Activated CD4-positive, alpha-beta memory T cell treated with anti-CD3 and anti-CD28 coated beads for 36 hours (primary cell): ENCODE measurements at regions not wholly inside any gene's neighbourhood (a gene's known extent, or its start where the extent isn't known, plus 50 kb on each side); places are given as distances from the start of the nearest gene placed in this dataset.

Experiments
- CTCF ChIA-PET: fragments of 350-600 bp; sonication (Branson Sonifier 250); formaldehyde crosslinking; loops from one replicate; lab custom pipeline; 2021; ENCODE audit warnings: antibody characterized with exemption, inconsistent platforms; lab: Charles Lee
- POLR2A ChIA-PET: fragments of 350-600 bp; sonication (Branson Sonifier 250); formaldehyde crosslinking; loops from one replicate; lab custom pipeline; 2021; ENCODE audit warnings: antibody characterized with exemption; lab: Charles Lee
- DNase-seq: peaks from one replicate; pipeline ENCODE4 v3.0.0-alpha.2; 2020
- H3K27ac Mint-ChIP-seq: one replicate; pipeline ENCODE4 v1.8.0; 2021; ENCODE audit warnings: mixed read lengths
- H3K27me3 Mint-ChIP-seq: one replicate; pipeline ENCODE4 v1.8.0; 2021; ENCODE audit warnings: mixed read lengths
- H3K36me3 Mint-ChIP-seq: one replicate; pipeline ENCODE4 v1.8.0; 2021; ENCODE audit warnings: mixed read lengths
- H3K4me1 Mint-ChIP-seq: one replicate; pipeline ENCODE4 v1.8.0; 2021; ENCODE audit warnings: low read depth, mixed read lengths
- H3K4me3 Mint-ChIP-seq: one replicate; pipeline ENCODE4 v1.8.0; 2021; ENCODE audit warnings: mild to moderate bottlenecking, mixed read lengths
- H3K9me3 Mint-ChIP-seq: one replicate; pipeline ENCODE4 v1.8.0; 2021; ENCODE audit warnings: mixed read lengths
- intact Hi-C: fragments of 100-400 bp; cut with micrococcal nuclease; formaldehyde crosslinking; loops from one replicate; pipeline ENCODE4 v1.15.1; 2023

GRCh38 chr4:34644579-34645115, 1599.7 kb downstream of the ARAP2 start:
- H3K9me3 Mint-ChIP-seq, result peaks cover 32% of the 10 kb centered on the region
- H3K36me3 Mint-ChIP-seq, result no peaks in the 10 kb centered on the region
- no peaks in the 10 kb centered on the region for H3K4me1 Mint-ChIP-seq
- H3K27me3 Mint-ChIP-seq, result no peaks in the 10 kb centered on the region
- H3K4me3 Mint-ChIP-seq, result no peak overlapping the region
- CTCF ChIA-PET, result no interaction called here
- no peak overlapping the region for H3K27ac Mint-ChIP-seq
- POLR2A ChIA-PET, result no interaction called here
- intact Hi-C loops, result no loop called here
- no peak for DNase-seq

DNA sequence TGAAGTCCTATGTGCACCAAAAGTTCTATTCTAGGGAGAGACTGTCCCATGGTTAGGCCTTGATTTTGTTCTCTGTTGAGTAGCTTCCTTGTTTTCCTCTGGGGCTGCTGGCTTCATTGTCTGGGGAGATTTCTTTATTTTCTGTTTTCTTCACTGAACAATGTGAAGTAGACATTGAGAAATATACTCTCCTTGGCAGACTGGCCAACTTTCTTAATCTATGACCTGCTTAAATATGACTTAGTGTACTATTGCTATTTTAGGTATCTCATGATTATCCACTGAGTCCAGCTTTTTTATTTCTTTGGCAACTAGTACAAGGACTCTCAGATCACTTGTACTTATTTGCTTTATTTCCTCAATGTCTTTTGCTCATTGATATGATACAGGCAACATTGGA, 1594.6 kb downstream of the ARAP2 start:
- no peaks in the 10 kb centered on the region for H3K36me3 Mint-ChIP-seq
- H3K9me3 Mint-ChIP-seq, result peaks cover 9% of the 10 kb centered on the region
- H3K4me1 Mint-ChIP-seq, result no peaks in the 10 kb centered on the region
- no peak overlapping the region for H3K27ac Mint-ChIP-seq
- CTCF ChIA-PET, result no interaction called here
- H3K27me3 Mint-ChIP-seq, result no peaks in the 10 kb centered on the region
- intact Hi-C loops, result no loop called here
- POLR2A ChIA-PET, result no interaction called here
- DNase-seq, result no peak
- H3K4me3 Mint-ChIP-seq, result no peak overlapping the region

GRCh38 chr4:34664051-34664450, 1580.3 kb downstream of the ARAP2 start:
- ChIA-PET CTCF (no interaction called here), POLR2A (no interaction called here)
- Mint-ChIP-seq H3K9me3 (peaks cover 8% of the 10 kb centered on the region), H3K27ac (no peak overlapping the region), H3K27me3 (no peaks in the 10 kb centered on the region), H3K4me1 (no peaks in the 10 kb centered on the region), H3K36me3 (no peaks in the 10 kb centered on the region), H3K4me3 (no peak overlapping the region)
- intact Hi-C loops, result no loop called here
- no peak for DNase-seq

GRCh38 chr4:34676400-34676799, 1567.9 kb downstream of the ARAP2 start:
- intact Hi-C loops, result no loop called here
- POLR2A ChIA-PET, result no interaction called here
- H3K9me3 Mint-ChIP-seq, result peaks cover 3% of the 10 kb centered on the region
- H3K27ac Mint-ChIP-seq, result no peak overlapping the region
- no peaks in the 10 kb centered on the region for H3K36me3 Mint-ChIP-seq
- H3K27me3 Mint-ChIP-seq, result no peaks in the 10 kb centered on the region
- CTCF ChIA-PET, result no interaction called here
- no peaks in the 10 kb centered on the region for H3K4me1 Mint-ChIP-seq
- no peak overlapping the region for H3K4me3 Mint-ChIP-seq
- DNase-seq, result no peak

- POLR2A ChIA-PET, result no interaction called here
- no peaks in the 10 kb centered on the region for H3K4me1 Mint-ChIP-seq
- no peak overlapping the region for H3K27ac Mint-ChIP-seq
- no peaks in the 10 kb centered on the region for H3K27me3 Mint-ChIP-seq
- intact Hi-C loops, result no loop called here
- no peaks in the 10 kb centered on the region for H3K36me3 Mint-ChIP-seq
- no peak for DNase-seq
- H3K9me3 Mint-ChIP-seq, result no peaks in the 10 kb centered on the region
- H3K4me3 Mint-ChIP-seq, result no peak overlapping the region
- CTCF ChIA-PET, result no interaction called here
Measured at GRCh38 chr4:34678431-34678830, 1565.9 kb downstream of the ARAP2 start.

DNA sequence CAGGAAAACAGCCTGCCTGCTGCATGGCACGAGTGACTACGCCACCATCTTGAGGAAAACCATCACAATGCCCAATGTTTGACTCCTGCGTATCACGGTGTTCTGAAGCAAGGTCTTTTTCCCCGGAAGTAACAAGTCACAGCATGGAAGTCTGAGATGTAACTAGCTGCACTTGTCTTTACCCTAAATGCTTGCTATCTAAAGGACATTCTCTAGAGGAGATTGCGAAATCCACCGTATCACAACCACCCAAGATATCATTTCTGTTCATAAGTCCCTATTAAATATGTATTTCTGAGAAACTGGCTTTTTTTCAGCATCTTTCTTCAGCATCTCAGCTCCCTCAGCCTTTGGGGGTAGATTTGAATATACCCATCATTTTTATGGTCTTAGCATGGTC, 1565.1 kb downstream of the ARAP2 start:
- ChIA-PET CTCF (no interaction called here), POLR2A (no interaction called here)
- Mint-ChIP-seq H3K36me3 (no peaks in the 10 kb centered on the region), H3K27ac (no peak overlapping the region), H3K27me3 (no peaks in the 10 kb centered on the region), H3K4me3 (no peak overlapping the region), H3K4me1 (no peaks in the 10 kb centered on the region), H3K9me3 (no peaks in the 10 kb centered on the region)
- no peak for DNase-seq
- intact Hi-C loops, result no loop called here

GRCh38 chr4:34709564-34709963, 1534.8 kb downstream of the ARAP2 start:
- Mint-ChIP-seq H3K27ac (no peak overlapping the region), H3K9me3 (peaks cover 20% of the 10 kb centered on the region), H3K36me3 (no peaks in the 10 kb centered on the region), H3K4me1 (no peaks in the 10 kb centered on the region), H3K4me3 (no peak overlapping the region), H3K27me3 (no peaks in the 10 kb centered on the region)
- CTCF ChIA-PET, result no interaction called here
- DNase-seq, result no peak
- intact Hi-C loops, result no loop called here
- POLR2A ChIA-PET, result no interaction called here

DNA sequence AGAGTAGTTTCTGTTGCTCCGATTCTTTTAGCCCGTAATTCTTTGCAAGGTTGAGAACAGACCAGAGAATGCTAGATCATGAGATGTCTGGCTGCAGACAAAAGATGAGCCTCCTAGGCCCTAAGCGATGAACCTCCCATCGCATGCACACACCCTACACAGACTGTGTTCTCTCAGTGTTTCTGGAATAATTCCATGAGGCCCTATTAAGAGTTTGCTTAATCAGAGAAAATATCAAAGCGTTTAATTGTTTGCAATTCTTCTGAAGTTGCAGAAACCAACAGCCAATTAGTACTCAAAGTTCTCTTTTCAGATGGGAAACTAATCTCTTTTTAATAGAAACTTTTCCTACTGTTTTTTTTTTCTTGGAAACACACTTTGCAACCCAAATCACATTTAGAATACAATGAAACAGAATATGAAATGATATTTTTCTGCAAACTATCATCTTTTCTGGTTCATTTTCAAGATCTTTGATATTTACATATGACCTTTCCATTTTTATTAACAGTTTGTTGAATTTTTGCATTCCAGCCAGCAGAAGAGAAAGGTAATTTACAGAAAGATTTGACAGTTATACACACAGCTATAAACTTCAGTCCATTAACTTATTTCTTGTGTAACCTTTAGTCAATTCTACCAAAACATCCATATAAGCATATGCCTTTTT, 1525.6 kb downstream of the ARAP2 start:
- H3K4me1 Mint-ChIP-seq, result no peaks in the 10 kb centered on the region
- no peaks in the 10 kb centered on the region for H3K27me3 Mint-ChIP-seq
- H3K36me3 Mint-ChIP-seq, result no peaks in the 10 kb centered on the region
- no peak overlapping the region for H3K27ac Mint-ChIP-seq
- POLR2A ChIA-PET, result no interaction called here
- peaks cover 3% of the 10 kb centered on the region for H3K9me3 Mint-ChIP-seq
- intact Hi-C loops, result no loop called here
- CTCF ChIA-PET, result no interaction called here
- DNase-seq, result no peak
- H3K4me3 Mint-ChIP-seq, result no peak overlapping the region

- H3K4me3 Mint-ChIP-seq, result no peak overlapping the region
- POLR2A ChIA-PET, result no interaction called here
- intact Hi-C loops, result no loop called here
- no peaks in the 10 kb centered on the region for H3K4me1 Mint-ChIP-seq
- peaks cover 1% of the 10 kb centered on the region for H3K9me3 Mint-ChIP-seq
- no peaks in the 10 kb centered on the region for H3K27me3 Mint-ChIP-seq
- CTCF ChIA-PET, result no interaction called here
- no peak for DNase-seq
- H3K36me3 Mint-ChIP-seq, result no peaks in the 10 kb centered on the region
- H3K27ac Mint-ChIP-seq, result no peak overlapping the region
Measured at GRCh38 chr4:34720571-34720970, 1523.7 kb downstream of the ARAP2 start.

GRCh38 chr4:34721835-34722234, 1522.5 kb downstream of the ARAP2 start:
- no peak overlapping the region for H3K27ac Mint-ChIP-seq
- H3K4me1 Mint-ChIP-seq, result no peaks in the 10 kb centered on the region
- intact Hi-C loops, result no loop called here
- ChIA-PET POLR2A (no interaction called here), CTCF (no interaction called here)
- no peak overlapping the region for H3K4me3 Mint-ChIP-seq
- no peaks in the 10 kb centered on the region for H3K36me3 Mint-ChIP-seq
- no peak for DNase-seq
- H3K27me3 Mint-ChIP-seq, result no peaks in the 10 kb centered on the region
- peaks cover 2% of the 10 kb centered on the region for H3K9me3 Mint-ChIP-seq

DNA sequence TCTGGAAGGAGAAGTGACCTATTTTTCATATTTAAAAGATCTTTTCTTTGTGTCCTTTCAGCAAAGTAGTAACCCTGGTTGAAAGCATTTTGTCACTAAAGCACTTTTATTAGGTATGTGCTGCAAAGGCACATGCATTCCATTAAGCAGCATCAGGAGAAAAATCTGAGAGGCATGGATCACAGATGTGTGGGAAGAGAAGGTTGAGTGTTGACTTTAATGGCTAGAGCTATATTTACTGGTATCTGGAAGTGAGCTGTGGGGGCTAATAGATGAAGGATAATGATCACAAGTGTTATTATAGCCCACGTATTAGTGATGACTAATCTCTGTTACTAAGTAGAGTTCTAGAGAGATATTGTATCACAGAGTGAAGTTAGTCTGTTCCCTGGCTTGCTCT, 1520.7 kb downstream of the ARAP2 start:
- no peaks in the 10 kb centered on the region for H3K4me1 Mint-ChIP-seq
- no peak overlapping the region for H3K27ac Mint-ChIP-seq
- peaks cover 7% of the 10 kb centered on the region for H3K9me3 Mint-ChIP-seq
- intact Hi-C loops, result no loop called here
- no peak for DNase-seq
- no peaks in the 10 kb centered on the region for H3K36me3 Mint-ChIP-seq
- ChIA-PET CTCF (no interaction called here), POLR2A (no interaction called here)
- no peak overlapping the region for H3K4me3 Mint-ChIP-seq
- no peaks in the 10 kb centered on the region for H3K27me3 Mint-ChIP-seq

- Mint-ChIP-seq H3K9me3 (peaks cover 8% of the 10 kb centered on the region), H3K4me3 (no peak overlapping the region), H3K36me3 (no peaks in the 10 kb centered on the region), H3K27me3 (no peaks in the 10 kb centered on the region), H3K27ac (no peak overlapping the region), H3K4me1 (no peaks in the 10 kb centered on the region)
- ChIA-PET POLR2A (no interaction called here), CTCF (no interaction called here)
- DNase-seq, result no peak
- intact Hi-C loops, result no loop called here
Measured at GRCh38 chr4:34724491-34724890, 1519.8 kb downstream of the ARAP2 start.

DNA sequence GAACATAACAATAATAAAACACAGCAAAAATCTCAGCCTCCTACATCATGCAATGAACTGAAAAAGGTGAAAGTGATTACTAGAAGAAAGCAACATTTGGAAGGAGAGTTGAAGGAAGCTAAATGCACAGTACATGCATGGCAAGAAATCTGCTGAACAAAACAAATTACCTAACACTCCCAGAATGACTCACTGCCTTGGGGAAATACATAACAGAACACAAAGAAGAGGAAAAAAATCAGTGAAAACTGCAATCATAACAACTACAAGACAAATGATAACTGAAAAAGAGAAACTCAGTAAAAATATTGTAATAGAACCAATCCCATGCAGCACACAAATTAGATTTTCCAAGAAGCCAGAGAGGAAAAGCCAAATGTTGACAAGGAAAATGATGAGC, 1513.2 kb downstream of the ARAP2 start:
- Mint-ChIP-seq H3K9me3 (peaks cover 6% of the 10 kb centered on the region), H3K36me3 (no peaks in the 10 kb centered on the region), H3K27me3 (no peaks in the 10 kb centered on the region), H3K4me1 (no peaks in the 10 kb centered on the region), H3K27ac (no peak overlapping the region), H3K4me3 (no peak overlapping the region)
- intact Hi-C loops, result no loop called here
- DNase-seq, result no peak
- ChIA-PET POLR2A (no interaction called here), CTCF (no interaction called here)
